H1 (cell line): ENCODE measurements at regions not wholly inside any gene's neighbourhood (a gene's known extent, or its start where the extent isn't known, plus 50 kb on each side); places are given as distances from the start of the nearest gene placed in this dataset.

Experiments used
- CTCF ChIA-PET: fragments of 300-600 bp; sonication (Branson Sonifier 250); formaldehyde crosslinking; loops from one replicate; lab custom pipeline; 2021; ENCODE audit not compliant: partially characterized antibody; lab: Charles Lee
- POLR2A ChIA-PET: fragments of 300-600 bp; sonication (Branson Sonifier 250); formaldehyde crosslinking; loops from one replicate; lab custom pipeline; 2021; ENCODE audit warnings: inconsistent platforms; ENCODE audit not compliant: partially characterized antibody; lab: Charles Lee
- DNase-seq, 2 experiments: peaks; one replicate each; pipeline versions ENCODE4 v3.0.0 to v3.0.0-alpha.2; 2010 to 2022; ENCODE audit warnings: low spot score in 2 of 2, low read depth in 1 of 2, mixed read lengths in 1 of 2
- FAIRE-seq: peaks from 2 replicates; lab custom pipeline; 2011; peaks lifted over from hg19 to GRCh38; lab: Jason Lieb, UNC
- H2AFZ ChIP-seq: 2 replicates; pipeline ENCODE4 v1.8.1; 2012; ENCODE audit warnings: low read length, inconsistent platforms
- H2AK5ac ChIP-seq: 2 replicates; pipeline ENCODE4 v1.6.1; 2013; ENCODE audit warnings: low read depth, low read length
- H2BK120ac ChIP-seq: replicated peaks from 2 replicates; pipeline ENCODE3; 2013; ENCODE audit warnings: low read depth, low read length, inconsistent platforms
- H2BK12ac ChIP-seq: 2 replicates; pipeline ENCODE4 v1.6.1; 2013; ENCODE audit warnings: low read depth, low read length
- H2BK15ac ChIP-seq: 2 replicates; pipeline ENCODE4 v1.6.1; 2013; ENCODE audit warnings: low read length
- H2BK20ac ChIP-seq: 2 replicates; pipeline ENCODE4 v1.6.1; 2013; ENCODE audit warnings: low read length
- H2BK5ac ChIP-seq: 2 replicates; pipeline ENCODE4 v1.6.1; 2013; ENCODE audit warnings: low read depth, low read length
- H3K14ac ChIP-seq: 2 replicates; pipeline ENCODE4 v1.6.1; 2013; ENCODE audit warnings: inconsistent platforms; ENCODE audit not compliant: insufficient read length
- H3K18ac ChIP-seq: 2 replicates; pipeline ENCODE4 v1.6.1; 2013; ENCODE audit warnings: low read length; ENCODE audit errors: extremely low read depth
- H3K23ac ChIP-seq: 2 replicates; pipeline ENCODE4 v1.6.1; 2013; ENCODE audit warnings: inconsistent platforms; ENCODE audit not compliant: insufficient read length
- H3K23me2 ChIP-seq: 2 replicates; pipeline ENCODE4 v1.6.1; 2013; ENCODE audit warnings: low read depth, low read length
- H3K27ac ChIP-seq: 2 replicates; pipeline ENCODE4 v1.6.1; 2011; ENCODE audit warnings: low read depth, low read length, inconsistent platforms
- H3K27me3 ChIP-seq, 4 experiments: replicated peaks in 1 of 4; 1 replicate in 1 of 4; 2 replicates in 3 of 4; pipeline versions ENCODE4 v1.6.1 to v1.8.1; 2011 to 2013; ENCODE audit warnings: low read length in 3 of 4, mild to moderate bottlenecking in 3 of 4, inconsistent platforms in 2 of 4, mixed read lengths in 2 of 4, moderate library complexity in 1 of 4; ENCODE audit not compliant: control insufficient read depth in 3 of 4, insufficient read depth in 3 of 4; ENCODE audit errors: extremely low read depth in 1 of 4
- H3K36me3 ChIP-seq, 4 experiments: 2 replicates each; pipeline versions ENCODE4 v1.6.1 to v1.8.1; 2011 to 2013; ENCODE audit warnings: mild to moderate bottlenecking in 4 of 4, low read length in 3 of 4, moderate library complexity in 2 of 4, control low read depth in 1 of 4, inconsistent platforms in 1 of 4; ENCODE audit not compliant: insufficient read depth in 4 of 4, control insufficient read depth in 2 of 4
- H3K4ac ChIP-seq: replicated peaks from 2 replicates; pipeline ENCODE3; 2013; ENCODE audit warnings: low read length, low read depth, mixed read lengths, inconsistent platforms; ENCODE audit not compliant: insufficient read length
- H3K4me1 ChIP-seq, 4 experiments: replicated peaks in 1 of 4; 1 replicate in 1 of 4; 2 replicates in 3 of 4; pipeline versions ENCODE4 v1.6.1 to v1.8.1; 2011 to 2013; ENCODE audit warnings: low read length in 3 of 4, inconsistent platforms in 2 of 4, mixed read lengths in 1 of 4; ENCODE audit not compliant: insufficient read depth in 4 of 4, control insufficient read depth in 3 of 4
- H3K4me2 ChIP-seq, 2 experiments: 2 replicates each; pipeline versions ENCODE4 v1.6.1 to v1.8.1; 2011 to 2013; ENCODE audit warnings: low read depth in 2 of 2, low read length in 2 of 2, control low read depth in 1 of 2, inconsistent platforms in 1 of 2, mild to moderate bottlenecking in 1 of 2; ENCODE audit not compliant: insufficient read depth in 1 of 2
- H3K4me3 ChIP-seq, 4 experiments: fragments of 200-600, 300-600 bp in 1 of 4; sonication (generic), shearing (Covaris generic), sonication (Bioruptor Twin) in 1 of 4; 2 replicates each; pipeline versions ENCODE4 v1.5.1 to v1.8.1; 2011 to 2016; ENCODE audit warnings: low read length in 4 of 4, low read depth in 3 of 4, control low read depth in 2 of 4, inconsistent platforms in 2 of 4, mild to moderate bottlenecking in 2 of 4, mixed read lengths in 1 of 4, moderate library complexity in 1 of 4; ENCODE audit not compliant: insufficient read depth in 2 of 4; ENCODE audit errors: extremely low read depth in 1 of 4
- H3K56ac ChIP-seq: replicated peaks from 2 replicates; pipeline ENCODE3; 2013; ENCODE audit warnings: low read depth, mild to moderate bottlenecking, mixed read lengths, low read length, inconsistent platforms; ENCODE audit not compliant: insufficient read length
- H3K79me1 ChIP-seq: 2 replicates; pipeline ENCODE4 v1.6.1; 2013; ENCODE audit warnings: low read depth, low read length, control low read depth
- H3K79me2 ChIP-seq, 2 experiments: 2 replicates each; pipeline versions ENCODE4 v1.6.1 to v1.8.1; 2012 to 2013; ENCODE audit warnings: low read length in 2 of 2, mild to moderate bottlenecking in 2 of 2, inconsistent platforms in 1 of 2; ENCODE audit not compliant: insufficient read depth in 2 of 2, control insufficient read depth in 1 of 2
- H3K9ac ChIP-seq, 4 experiments: replicated peaks in 1 of 4; 1 replicate in 1 of 4; 2 replicates in 3 of 4; pipeline versions ENCODE4 v1.6.1 to v1.8.1; 2011 to 2013; ENCODE audit warnings: low read depth in 3 of 4, low read length in 3 of 4, control low read depth in 2 of 4, mild to moderate bottlenecking in 2 of 4, moderate library complexity in 2 of 4, inconsistent platforms in 1 of 4; ENCODE audit errors: extremely low read depth in 1 of 4
- H3K9me3 ChIP-seq, 2 experiments: 2 replicates each; pipeline versions ENCODE4 v1.6.1 to v1.8.1; 2012 to 2013; ENCODE audit warnings: mild to moderate bottlenecking in 2 of 2, moderate library complexity in 2 of 2, control low read depth in 1 of 2, inconsistent platforms in 1 of 2, low read depth in 1 of 2, low read length in 1 of 2, mixed read lengths in 1 of 2; ENCODE audit not compliant: insufficient read depth in 2 of 2
- H4K20me1 ChIP-seq, 2 experiments: replicated peaks in 1 of 2; 2 replicates each; pipeline versions ENCODE3 to v1.8.1; 2011 to 2013; ENCODE audit warnings: inconsistent platforms in 2 of 2, low read length in 2 of 2, mild to moderate bottlenecking in 1 of 2; ENCODE audit not compliant: insufficient read depth in 2 of 2, control insufficient read depth in 1 of 2
- H4K5ac ChIP-seq: 2 replicates; pipeline ENCODE4 v1.6.1; 2013; ENCODE audit warnings: low read length, low read depth, mixed read lengths, inconsistent platforms; ENCODE audit not compliant: insufficient read length
- H4K8ac ChIP-seq: 2 replicates; pipeline ENCODE4 v1.8.0; 2013; ENCODE audit warnings: mild to moderate bottlenecking, moderate library complexity, low read length, inconsistent platforms; ENCODE audit not compliant: insufficient read depth; ENCODE audit errors: extremely low read depth
- H4K91ac ChIP-seq: replicated peaks from 2 replicates; pipeline ENCODE3; 2013; ENCODE audit warnings: low read length, mixed read lengths, inconsistent platforms; ENCODE audit not compliant: insufficient read length
- SIRT6 ChIP-seq: IDR thresholded peaks from one replicate; pipeline ENCODE4 v1.7.1; 2012; ENCODE audit warnings: low read length, inconsistent platforms
- TAF7 ChIP-seq: optimal IDR thresholded peaks from 2 replicates; pipeline ENCODE3; 2011; ENCODE audit warnings: low read depth, mild to moderate bottlenecking, inconsistent platforms, low read length, moderate library complexity, borderline replicate concordance
- WGBS, 2 experiments: shearing (Covaris generic) in 1 of 2; methylation state at CpG; one replicate each; pipeline versions ENCODE4 v1.1.6 to v1.1.7; 2013 to 2015; ENCODE audit warnings: low lambda C conversion rate in 2 of 2, mixed read lengths in 2 of 2, inconsistent platforms in 1 of 2, low coverage in 1 of 2, missing lambda C conversion rate in 1 of 2; ENCODE audit not compliant: insufficient replicate concordance in 2 of 2, insufficient coverage in 1 of 2, insufficient read length in 1 of 2; ENCODE audit errors: extremely low coverage in 1 of 2, missing lambda C conversion rate in 1 of 2; 5-methylcytosine and 5-hydroxymethylcytosine counted together

DNA sequence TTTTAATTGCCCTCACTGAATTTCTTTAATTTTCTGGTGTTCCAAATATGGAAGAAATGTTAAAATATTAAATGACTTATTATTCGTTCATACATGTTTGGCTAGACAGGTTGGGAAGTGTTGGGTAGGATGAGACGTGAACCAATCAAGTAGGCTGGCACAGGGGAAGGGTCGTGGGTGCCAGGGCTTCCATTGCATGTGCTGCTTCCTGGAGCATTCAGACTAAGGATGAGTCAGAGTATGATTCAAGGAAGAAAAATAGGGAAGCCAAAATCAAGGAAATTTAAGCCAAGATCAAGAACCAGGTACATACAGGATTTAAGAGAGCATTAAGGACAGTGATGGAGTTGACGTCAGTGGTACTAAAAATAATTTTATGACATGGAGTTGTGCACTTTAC, 2068.0 kb downstream of the MAT2B start:
- Histone ChIP-seq H4K20me1 (no peaks in the 10 kb centered on the region), H3K36me3 (no peaks in the 10 kb centered on the region; a peak in 1 of 8 replicates), H3K9me3 (peaks cover 8 to 17% of the 10 kb centered on the region in 2 experiments; a peak in 2 of 4 replicates), H4K8ac (no peak overlapping the region), H3K4ac (no peak overlapping the region), H2BK120ac (no peak overlapping the region), H2BK15ac (no peak overlapping the region), H2AK5ac (no peak overlapping the region), H3K4me3 (no peak overlapping the region), H2AFZ (no peak overlapping the region), H3K79me1 (no peaks in the 10 kb centered on the region), H2BK5ac (no peak overlapping the region), H3K79me2 (no peaks in the 10 kb centered on the region), H3K23ac (no peak overlapping the region), H4K91ac (no peak overlapping the region), H3K4me2 (no peak overlapping the region), H2BK12ac (no peak overlapping the region), H3K27me3 (no peaks in the 10 kb centered on the region), H3K9ac (no peak overlapping the region), H3K4me1 (no peaks in the 10 kb centered on the region), H4K5ac (no peak overlapping the region), H3K27ac (no peak overlapping the region), H2BK20ac (no peak overlapping the region), H3K18ac (no peak overlapping the region), H3K56ac (no peak overlapping the region), H3K14ac (no peak overlapping the region), H3K23me2 (no peaks in the 10 kb centered on the region)
- WGBS, 2 experiments, result 89% methylated on average over 4 of the region's 4 CpGs; no CpG with 5 or more reads in 1 of the 2 experiments
- FAIRE-seq, result no peak
- DNase-seq, result no peak
- CTCF ChIA-PET, result interaction anchor here (1.3 kb wide), 1 partner anchor 72 kb away, joined by 3 read pairs; no protein-coding TSS in a partner anchor
- POLR2A ChIA-PET, result no interaction called here
- no peak for TF ChIP-seq TAF7
- TF ChIP-seq SIRT6, result no peak
